ENCODE measurements at regions not wholly inside any gene's neighbourhood (a gene's known extent, or its start where the extent isn't known, plus 50 kb on each side); places are given as distances from the start of the nearest gene placed in this dataset.

GRCh38 chr14:87450193-87450592, 542.8 kb downstream of the GALC start:
- peaks cover 4% of the 10 kb centered on the region for H3K9me3 Mint-ChIP-seq
- ATAC-seq (no peak), DNase-seq (no peak)
- H3K4me3 Mint-ChIP-seq, result no peak overlapping the region
- no peaks in the 10 kb centered on the region for H3K27me3 Mint-ChIP-seq
- no peak overlapping the region for H3K27ac Mint-ChIP-seq
- no peaks in the 10 kb centered on the region for H3K4me1 Mint-ChIP-seq
- H3K36me3 Mint-ChIP-seq (ENCODE audit: low read depth), result no peaks in the 10 kb centered on the region

- DNase-seq (no peak), ATAC-seq (no peak)
- H3K27me3 Mint-ChIP-seq, result no peaks in the 10 kb centered on the region
- H3K36me3 Mint-ChIP-seq (ENCODE audit: low read depth), result no peaks in the 10 kb centered on the region
- H3K4me3 Mint-ChIP-seq, result no peak overlapping the region
- no peak overlapping the region for H3K27ac Mint-ChIP-seq
- no peaks in the 10 kb centered on the region for H3K4me1 Mint-ChIP-seq
- H3K9me3 Mint-ChIP-seq, result peaks cover 4% of the 10 kb centered on the region
These were observed 544.0 kb downstream of the GALC start for GRCh38 chr14:87449016-87449415.

- DNase-seq (no peak), ATAC-seq (no peak)
- H3K4me1 Mint-ChIP-seq, result no peaks in the 10 kb centered on the region
- H3K27me3 Mint-ChIP-seq, result no peaks in the 10 kb centered on the region
- H3K9me3 Mint-ChIP-seq, result peaks cover 7% of the 10 kb centered on the region
- H3K36me3 Mint-ChIP-seq (ENCODE audit: low read depth), result no peaks in the 10 kb centered on the region
- H3K27ac Mint-ChIP-seq, result no peak overlapping the region
- no peak overlapping the region for H3K4me3 Mint-ChIP-seq
These were observed 549.2 kb downstream of the GALC start for GRCh38 chr14:87443787-87444186.

- Mint-ChIP-seq H3K4me1 (no peaks in the 10 kb centered on the region), H3K27ac (no peak overlapping the region), H3K27me3 (no peaks in the 10 kb centered on the region), H3K36me3 (ENCODE audit: low read depth) (no peaks in the 10 kb centered on the region), H3K4me3 (no peak overlapping the region), H3K9me3 (peaks cover 12% of the 10 kb centered on the region)
- ATAC-seq (no peak), DNase-seq (no peak)
These were observed 549.9 kb downstream of the GALC start for GRCh38 chr14:87443039-87443438.

GRCh38 chr14:87437158-87437557, 555.8 kb downstream of the GALC start:
- no peak overlapping the region for H3K27ac Mint-ChIP-seq
- DNase-seq, result no peak
- no peaks in the 10 kb centered on the region for H3K27me3 Mint-ChIP-seq
- H3K4me1 Mint-ChIP-seq, result no peaks in the 10 kb centered on the region
- H3K36me3 Mint-ChIP-seq (ENCODE audit: low read depth), result no peaks in the 10 kb centered on the region
- peaks cover 11% of the 10 kb centered on the region for H3K9me3 Mint-ChIP-seq
- ATAC-seq, result no peak
- no peak overlapping the region for H3K4me3 Mint-ChIP-seq

GRCh38 chr14:87434680-87435079, 558.3 kb downstream of the GALC start:
- Mint-ChIP-seq H3K36me3 (ENCODE audit: low read depth) (no peaks in the 10 kb centered on the region), H3K4me1 (no peaks in the 10 kb centered on the region), H3K27ac (no peak overlapping the region), H3K4me3 (no peak overlapping the region), H3K9me3 (peaks cover 11% of the 10 kb centered on the region), H3K27me3 (no peaks in the 10 kb centered on the region)
- ATAC-seq, result no peak
- DNase-seq, result no peak

GRCh38 chr14:87434011-87434410, 559.0 kb downstream of the GALC start:
- Mint-ChIP-seq H3K4me3 (no peak overlapping the region), H3K9me3 (peaks cover 11% of the 10 kb centered on the region), H3K27ac (no peak overlapping the region), H3K36me3 (ENCODE audit: low read depth) (no peaks in the 10 kb centered on the region), H3K4me1 (no peaks in the 10 kb centered on the region), H3K27me3 (no peaks in the 10 kb centered on the region)
- ATAC-seq (no peak), DNase-seq (no peak)

- ATAC-seq, result no peak
- Mint-ChIP-seq H3K4me3 (no peak overlapping the region), H3K4me1 (no peaks in the 10 kb centered on the region), H3K9me3 (peaks cover 4% of the 10 kb centered on the region), H3K27ac (no peak overlapping the region), H3K27me3 (no peaks in the 10 kb centered on the region), H3K36me3 (ENCODE audit: low read depth) (no peaks in the 10 kb centered on the region)
- DNase-seq, result no peak
These were observed 560.3 kb downstream of the GALC start for GRCh38 chr14:87432698-87433097.

GRCh38 chr14:87430810-87431209, 562.2 kb downstream of the GALC start:
- H3K27me3 Mint-ChIP-seq, result no peaks in the 10 kb centered on the region
- no peak overlapping the region for H3K4me3 Mint-ChIP-seq
- H3K36me3 Mint-ChIP-seq (ENCODE audit: low read depth), result no peaks in the 10 kb centered on the region
- ATAC-seq, result no peak
- no peak overlapping the region for H3K27ac Mint-ChIP-seq
- no peak for DNase-seq
- no peaks in the 10 kb centered on the region for H3K4me1 Mint-ChIP-seq
- peaks cover 8% of the 10 kb centered on the region for H3K9me3 Mint-ChIP-seq

GRCh38 chr14:87430214-87430613, 562.8 kb downstream of the GALC start:
- H3K9me3 Mint-ChIP-seq, result peaks cover 8% of the 10 kb centered on the region
- no peaks in the 10 kb centered on the region for H3K27me3 Mint-ChIP-seq
- no peak overlapping the region for H3K27ac Mint-ChIP-seq
- no peak overlapping the region for H3K4me3 Mint-ChIP-seq
- H3K4me1 Mint-ChIP-seq, result no peaks in the 10 kb centered on the region
- ATAC-seq (no peak), DNase-seq (no peak)
- no peaks in the 10 kb centered on the region for H3K36me3 Mint-ChIP-seq (ENCODE audit: low read depth)

GRCh38 chr14:87419925-87420324, 573.1 kb downstream of the GALC start:
- H3K4me3 Mint-ChIP-seq, result no peak overlapping the region
- H3K9me3 Mint-ChIP-seq, result peaks cover 20% of the 10 kb centered on the region
- ATAC-seq, result no peak
- no peaks in the 10 kb centered on the region for H3K27me3 Mint-ChIP-seq
- no peak overlapping the region for H3K27ac Mint-ChIP-seq
- no peak for DNase-seq
- H3K36me3 Mint-ChIP-seq (ENCODE audit: low read depth), result no peaks in the 10 kb centered on the region
- H3K4me1 Mint-ChIP-seq, result no peaks in the 10 kb centered on the region

- Mint-ChIP-seq H3K4me3 (no peak overlapping the region), H3K36me3 (ENCODE audit: low read depth) (no peaks in the 10 kb centered on the region), H3K27me3 (no peaks in the 10 kb centered on the region), H3K27ac (no peak overlapping the region), H3K4me1 (no peaks in the 10 kb centered on the region), H3K9me3 (peaks cover 7% of the 10 kb centered on the region)
- ATAC-seq (no peak), DNase-seq (no peak)
These were observed 581.6 kb downstream of the GALC start for GRCh38 chr14:87411370-87411769.

- ATAC-seq, result no peak
- H3K4me1 Mint-ChIP-seq, result no peaks in the 10 kb centered on the region
- DNase-seq, result no peak
- H3K4me3 Mint-ChIP-seq, result no peak overlapping the region
- H3K27me3 Mint-ChIP-seq, result no peaks in the 10 kb centered on the region
- no peak overlapping the region for H3K27ac Mint-ChIP-seq
- peaks cover 4% of the 10 kb centered on the region for H3K9me3 Mint-ChIP-seq
- no peaks in the 10 kb centered on the region for H3K36me3 Mint-ChIP-seq (ENCODE audit: low read depth)
These were observed 583.6 kb downstream of the GALC start for GRCh38 chr14:87409393-87409792.

GRCh38 chr14:87407344-87407743, 585.6 kb downstream of the GALC start:
- Mint-ChIP-seq H3K27ac (no peak overlapping the region), H3K9me3 (peaks cover 4% of the 10 kb centered on the region), H3K4me3 (no peak overlapping the region)

GRCh38 chr14:87405563-87405962, 587.4 kb downstream of the GALC start:
- ATAC-seq (no peak), DNase-seq (no peak)
- no peak overlapping the region for H3K4me3 Mint-ChIP-seq
- no peaks in the 10 kb centered on the region for H3K27me3 Mint-ChIP-seq
- H3K27ac Mint-ChIP-seq, result no peak overlapping the region
- no peaks in the 10 kb centered on the region for H3K36me3 Mint-ChIP-seq (ENCODE audit: low read depth)
- peaks cover 4% of the 10 kb centered on the region for H3K9me3 Mint-ChIP-seq
- no peaks in the 10 kb centered on the region for H3K4me1 Mint-ChIP-seq

More at GRCh38 chr14:87407344-87407743, 585.6 kb downstream of the GALC start:
- DNase-seq, result no peak
- no peaks in the 10 kb centered on the region for H3K4me1 Mint-ChIP-seq
- H3K27me3 Mint-ChIP-seq, result no peaks in the 10 kb centered on the region
- no peaks in the 10 kb centered on the region for H3K36me3 Mint-ChIP-seq (ENCODE audit: low read depth)
- ATAC-seq, result no peak

- H3K9me3 Mint-ChIP-seq, result peaks cover 4% of the 10 kb centered on the region
- no peak for ATAC-seq
- DNase-seq, result no peak
- no peak overlapping the region for H3K27ac Mint-ChIP-seq
- no peaks in the 10 kb centered on the region for H3K27me3 Mint-ChIP-seq
- no peaks in the 10 kb centered on the region for H3K4me1 Mint-ChIP-seq
- no peak overlapping the region for H3K4me3 Mint-ChIP-seq
- no peaks in the 10 kb centered on the region for H3K36me3 Mint-ChIP-seq (ENCODE audit: low read depth)
These were observed 595.5 kb downstream of the GALC start for GRCh38 chr14:87397499-87397898.
